Prostate gland (tissue), 2 donors: ENCODE measurements at regions not wholly inside any gene's neighbourhood (a gene's known extent, or its start where the extent isn't known, plus 50 kb on each side); places are given as distances from the start of the nearest gene placed in this dataset.

Experiments used
- DNase-seq: peaks from one replicate; pipeline ENCODE4 v3.0.0-alpha.2; 2019; ENCODE audit warnings: low spot score
- H3K27ac ChIP-seq, 2 donors: fragments of 200-600 bp; sonication (generic); 2 replicates each; pipeline ENCODE4 v1.5.1; 2017 to 2019
- H3K27me3 ChIP-seq: fragments of 200-600 bp; sonication (generic); replicated peaks from 2 replicates; pipeline ENCODE4 v1.5.1; 2019; ENCODE audit not compliant: insufficient read depth
- H3K36me3 ChIP-seq, 2 donors: fragments of 200-600 bp; sonication (generic); 1 replicate in 1 of 2; 2 replicates in 1 of 2; pipeline versions ENCODE4 v1.5.1 to v1.8.1; 2017 to 2019
- H3K4me1 ChIP-seq: fragments of 200-600 bp; sonication (generic); replicated peaks from 2 replicates; pipeline ENCODE4 v1.5.1; 2019
- H3K4me3 ChIP-seq, 2 donors: fragments of 200-600 bp; sonication (generic); 2 replicates each; pipeline ENCODE4 v1.5.1; 2017 to 2019
- H3K9me3 ChIP-seq: fragments of 200-600 bp; sonication (generic); 2 replicates; pipeline ENCODE4 v1.5.1; 2017
- POLR2A ChIP-seq: fragments of 450-650 bp; IDR thresholded peaks from one replicate; pipeline ENCODE4 v1.6.1; 2016; ENCODE audit warnings: antibody characterized with exemption, mild to moderate bottlenecking
- POLR2AphosphoS5 ChIP-seq: sonication (generic); formaldehyde crosslinking; IDR thresholded peaks from one replicate; pipeline ENCODE4 v1.6.1; 2017; ENCODE audit warnings: antibody characterized with exemption
- WGBS: methylation state at CpG from one replicate; pipeline ENCODE4 v1.1.5; 2018; 5-methylcytosine and 5-hydroxymethylcytosine counted together
- intact Hi-C: fragments of 100-400 bp; cut with DNase I; formaldehyde crosslinking; loops from one replicate; pipeline ENCODE4 v1.14.2; 2022
- TF ChIP-seq, protein P1 (sequence below), 4 experiments: fragments of 200-600 bp in 2 of 4; fragments of 450-650 bp in 2 of 4; sonication (generic) in 2 of 4; IDR thresholded peaks; 1 replicate in 3 of 4; 2 replicates in 1 of 4; pipeline ENCODE4 v1.5.1; 2016 to 2019; ENCODE audit warnings: antibody characterized with exemption in 4 of 4, mild to moderate bottlenecking in 2 of 4, moderate library complexity in 2 of 4

DNA sequence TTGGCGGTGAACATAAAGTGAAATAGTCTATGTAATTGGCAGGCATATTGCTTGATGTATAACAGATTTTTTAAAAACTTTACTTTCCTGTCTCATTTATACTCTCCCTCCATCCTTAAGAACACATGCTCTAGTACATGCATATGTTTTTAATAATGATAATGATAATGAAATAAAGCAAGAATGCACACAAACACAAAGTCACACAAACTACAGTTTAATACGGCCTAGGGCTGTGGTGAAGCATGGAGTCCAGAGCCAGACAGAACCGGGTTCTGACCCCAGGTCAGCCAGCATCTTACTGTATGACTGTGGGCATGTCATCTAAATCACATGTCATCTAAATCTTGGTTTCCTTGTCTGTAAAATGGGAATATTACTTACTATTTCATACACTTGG lies 324.9 kb upstream of the NFIA start:
- no peak overlapping the region for H3K4me3 ChIP-seq
- intact Hi-C loops: no loop called here
- H3K9me3 ChIP-seq: no peaks in the 10 kb centered on the region
- no peak for DNase-seq
- no peak overlapping the region for H3K27ac ChIP-seq
- no peaks in the 10 kb centered on the region for H3K27me3 ChIP-seq
- no peaks in the 10 kb centered on the region for H3K4me1 ChIP-seq
- 91% methylated on average over 3 of the region's 3 CpGs for WGBS
- H3K36me3 ChIP-seq: no peaks in the 10 kb centered on the region
- no peak for TF ChIP-seq POLR2A
- TF ChIP-seq, protein P1, sequence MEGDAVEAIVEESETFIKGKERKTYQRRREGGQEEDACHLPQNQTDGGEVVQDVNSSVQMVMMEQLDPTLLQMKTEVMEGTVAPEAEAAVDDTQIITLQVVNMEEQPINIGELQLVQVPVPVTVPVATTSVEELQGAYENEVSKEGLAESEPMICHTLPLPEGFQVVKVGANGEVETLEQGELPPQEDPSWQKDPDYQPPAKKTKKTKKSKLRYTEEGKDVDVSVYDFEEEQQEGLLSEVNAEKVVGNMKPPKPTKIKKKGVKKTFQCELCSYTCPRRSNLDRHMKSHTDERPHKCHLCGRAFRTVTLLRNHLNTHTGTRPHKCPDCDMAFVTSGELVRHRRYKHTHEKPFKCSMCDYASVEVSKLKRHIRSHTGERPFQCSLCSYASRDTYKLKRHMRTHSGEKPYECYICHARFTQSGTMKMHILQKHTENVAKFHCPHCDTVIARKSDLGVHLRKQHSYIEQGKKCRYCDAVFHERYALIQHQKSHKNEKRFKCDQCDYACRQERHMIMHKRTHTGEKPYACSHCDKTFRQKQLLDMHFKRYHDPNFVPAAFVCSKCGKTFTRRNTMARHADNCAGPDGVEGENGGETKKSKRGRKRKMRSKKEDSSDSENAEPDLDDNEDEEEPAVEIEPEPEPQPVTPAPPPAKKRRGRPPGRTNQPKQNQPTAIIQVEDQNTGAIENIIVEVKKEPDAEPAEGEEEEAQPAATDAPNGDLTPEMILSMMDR (IDR thresholded peaks at IDR 0.05): no peak
- no peak for TF ChIP-seq POLR2AphosphoS5

DNA sequence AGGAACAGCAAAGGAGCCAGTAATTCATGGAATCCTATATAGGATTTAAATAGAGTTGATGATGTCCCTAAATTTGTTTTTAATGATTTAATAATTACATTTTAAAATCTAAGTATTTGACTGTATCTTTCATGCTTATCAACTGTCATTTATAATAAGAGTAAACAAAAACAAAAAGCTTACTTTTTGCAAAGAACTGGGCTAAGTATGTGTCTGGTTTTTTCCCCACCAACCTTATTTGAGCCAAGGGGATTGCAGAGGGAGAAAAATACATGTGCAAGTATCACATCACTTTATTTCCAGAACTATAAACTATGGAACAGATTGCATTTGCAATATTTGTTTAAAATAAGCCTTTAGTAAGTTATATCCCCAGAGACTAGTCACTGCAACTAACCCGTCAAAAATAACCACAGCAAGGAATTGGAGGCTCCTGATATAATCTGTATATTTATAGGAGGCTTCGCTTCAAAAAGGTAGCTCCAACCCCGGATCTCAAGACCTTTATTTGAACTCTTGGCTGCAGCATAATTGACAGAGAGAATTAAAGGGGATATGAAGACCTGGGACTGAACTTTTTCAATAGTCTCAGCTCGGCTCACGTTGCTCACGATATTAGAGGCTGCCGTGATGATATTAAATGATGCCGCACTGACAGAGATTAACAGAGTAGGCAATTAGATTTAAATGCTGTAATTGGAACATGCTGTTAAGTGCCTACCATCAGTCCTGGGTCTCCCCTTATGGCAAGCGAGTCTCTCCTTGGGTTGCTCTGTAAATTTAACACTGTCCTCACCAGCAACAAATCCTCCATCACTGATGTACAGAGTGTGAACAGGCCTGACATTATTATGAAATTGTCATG lies 329.1 kb upstream of the NFIA start:
- no peak overlapping the region for H3K27ac ChIP-seq
- TF ChIP-seq POLR2A (no peak), POLR2AphosphoS5 (no peak)
- TF ChIP-seq, protein P1 (IDR thresholded peaks at IDR 0.05): no peak
- intact Hi-C loops: no loop called here
- DNase-seq: no peak
- H3K4me3 ChIP-seq: no peak overlapping the region
- H3K4me1 ChIP-seq: no peaks in the 10 kb centered on the region
- no peaks in the 10 kb centered on the region for H3K27me3 ChIP-seq
- no peaks in the 10 kb centered on the region for H3K9me3 ChIP-seq
- no peaks in the 10 kb centered on the region for H3K36me3 ChIP-seq
- WGBS: 50% methylated on average over 9 of the region's 9 CpGs

DNA sequence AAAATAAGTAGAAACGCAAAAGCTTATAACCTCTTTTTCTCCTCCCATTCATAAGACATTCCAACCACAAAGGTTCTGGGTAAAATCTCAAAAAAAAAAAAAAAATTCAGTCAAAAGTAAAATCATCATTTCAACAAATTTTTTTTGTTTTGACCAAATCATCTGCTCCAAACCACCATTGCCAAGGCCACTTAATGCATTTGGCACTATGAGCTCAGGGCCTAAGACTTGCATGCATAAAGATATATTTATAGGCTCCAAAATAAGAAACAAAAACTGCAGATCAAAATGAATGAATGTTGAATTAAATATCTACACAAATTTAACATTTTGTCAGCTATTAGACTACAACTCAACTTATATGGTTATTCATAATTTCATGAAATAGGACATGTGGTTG lies 331.1 kb upstream of the NFIA start:
- H3K27me3 ChIP-seq: no peaks in the 10 kb centered on the region
- no peak overlapping the region for H3K4me3 ChIP-seq
- intact Hi-C loops: no loop called here
- no peaks in the 10 kb centered on the region for H3K4me1 ChIP-seq
- H3K36me3 ChIP-seq: no peaks in the 10 kb centered on the region
- no peak for TF ChIP-seq POLR2AphosphoS5
- TF ChIP-seq, protein P1 (IDR thresholded peaks at IDR 0.05): no peak
- TF ChIP-seq POLR2A: no peak
- no peak for DNase-seq
- 77% methylated on average over 1 of the region's 1 CpG for WGBS
- no peak overlapping the region for H3K27ac ChIP-seq
- no peaks in the 10 kb centered on the region for H3K9me3 ChIP-seq

DNA sequence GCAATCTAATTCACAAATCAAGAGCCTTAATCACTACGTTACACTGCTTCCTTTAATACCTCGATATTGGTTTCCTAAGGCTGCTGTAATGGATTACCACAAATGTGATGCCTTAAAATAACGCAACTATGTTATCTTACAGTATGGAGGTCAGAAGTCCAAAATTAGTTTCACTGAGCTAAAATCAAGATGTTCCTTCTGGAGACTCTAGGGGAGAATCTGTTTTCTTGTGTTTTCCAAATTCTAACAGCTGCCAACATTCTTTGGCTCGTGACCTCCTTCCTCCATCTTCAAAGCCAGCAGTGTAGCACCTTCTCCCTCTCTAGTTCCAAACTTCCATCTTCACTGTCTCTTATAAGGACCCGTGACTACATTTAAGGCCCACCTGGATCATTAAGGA lies 335.0 kb upstream of the NFIA start:
- Histone ChIP-seq H3K4me3 (no peak overlapping the region), H3K36me3 (no peaks in the 10 kb centered on the region), H3K27ac (no peak overlapping the region), H3K4me1 (no peaks in the 10 kb centered on the region), H3K27me3 (no peaks in the 10 kb centered on the region), H3K9me3 (no peaks in the 10 kb centered on the region)
- WGBS: 84% methylated on average over 5 of the region's 5 CpGs
- intact Hi-C loops: no loop called here
- no peak for DNase-seq
- TF ChIP-seq POLR2AphosphoS5: no peak
- no peak for TF ChIP-seq POLR2A

DNA sequence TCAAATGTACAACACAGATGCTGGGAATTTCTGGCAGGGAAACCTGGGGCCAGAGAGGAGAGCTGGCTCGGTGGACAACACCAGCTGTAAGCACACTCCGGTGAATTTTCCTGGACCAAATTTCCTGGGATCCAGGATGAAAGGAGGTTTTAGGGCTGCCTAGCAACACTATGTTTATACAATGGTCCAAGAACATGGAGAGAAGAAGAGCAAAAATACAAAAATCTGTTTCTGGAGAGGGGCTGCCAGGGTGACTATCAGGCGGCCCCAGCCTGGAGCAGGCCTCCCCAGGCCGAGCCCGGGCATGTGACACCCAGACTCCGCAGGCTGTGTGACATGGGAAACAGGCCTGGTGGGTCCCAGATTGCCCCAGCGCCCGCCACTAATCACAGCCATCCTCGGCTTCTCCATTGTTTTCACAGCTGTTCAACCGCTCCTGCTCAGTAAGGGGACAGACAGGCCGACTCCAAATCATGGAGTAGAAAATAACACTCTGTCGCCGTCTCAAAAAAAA lies 336.0 kb upstream of the NFIA start:
- Histone ChIP-seq H3K27ac (no peak overlapping the region), H3K9me3 (no peaks in the 10 kb centered on the region), H3K27me3 (no peaks in the 10 kb centered on the region), H3K4me1 (no peaks in the 10 kb centered on the region), H3K4me3 (no peak overlapping the region), H3K36me3 (no peaks in the 10 kb centered on the region)
- intact Hi-C loops: no loop called here
- TF ChIP-seq POLR2A (no peak), POLR2AphosphoS5 (no peak)
- TF ChIP-seq, protein P1 (IDR thresholded peaks at IDR 0.05): no peak
- no peak for DNase-seq
- 28% methylated on average over 13 of the region's 13 CpGs for WGBS
